Ishikawa (cell line): ENCODE measurements at regions not wholly inside any gene's neighbourhood (a gene's known extent, or its start where the extent isn't known, plus 50 kb on each side); places are given as distances from the start of the nearest gene placed in this dataset.

Experiments used
- CEBPB ChIP-seq: IDR thresholded peaks from 2 replicates; pipeline ENCODE4 v1.6.1; 2012
- CREB1 ChIP-seq: IDR thresholded peaks from 2 replicates; pipeline ENCODE4 v1.6.1; 2012; ENCODE audit warnings: low read depth
- EGR1 ChIP-seq: IDR thresholded peaks from 2 replicates; pipeline ENCODE4 v1.6.1; 2012
- EP300 ChIP-seq: IDR thresholded peaks from 2 replicates; pipeline ENCODE4 v1.6.1; 2012; ENCODE audit warnings: borderline replicate concordance
- FOXM1 ChIP-seq: IDR thresholded peaks from 2 replicates; pipeline ENCODE4 v1.6.1; 2012; ENCODE audit warnings: low read depth, borderline replicate concordance
- NFIC ChIP-seq: IDR thresholded peaks from 2 replicates; pipeline ENCODE4 v1.6.1; 2012
- RAD21 ChIP-seq: IDR thresholded peaks from 2 replicates; pipeline ENCODE4 v1.6.1; 2012; ENCODE audit warnings: low read depth
- TAF1 ChIP-seq: IDR thresholded peaks from 2 replicates; pipeline ENCODE4 v1.6.1; 2012; ENCODE audit warnings: low read depth, mild to moderate bottlenecking
- TCF12 ChIP-seq: IDR thresholded peaks from 2 replicates; pipeline ENCODE4 v1.6.1; 2012; ENCODE audit warnings: low read depth
- TEAD4 ChIP-seq: IDR thresholded peaks from 2 replicates; pipeline ENCODE4 v1.6.1; 2012
- YY1 ChIP-seq: IDR thresholded peaks from 2 replicates; pipeline ENCODE4 v1.6.1; 2012; ENCODE audit warnings: low read depth
- ZBTB7A ChIP-seq: IDR thresholded peaks from 2 replicates; pipeline ENCODE4 v1.6.1; 2012; ENCODE audit warnings: low read depth
- TF ChIP-seq, protein P1 (sequence below): IDR thresholded peaks from 2 replicates; pipeline ENCODE4 v1.6.1; 2012
- TF ChIP-seq, protein P2 (sequence below): IDR thresholded peaks from 2 replicates; pipeline ENCODE4 v1.6.1; 2012
- TF ChIP-seq, protein P3 (sequence below): IDR thresholded peaks from 2 replicates; pipeline ENCODE4 v1.6.1; 2012; ENCODE audit warnings: low read depth, mild to moderate bottlenecking

DNA sequence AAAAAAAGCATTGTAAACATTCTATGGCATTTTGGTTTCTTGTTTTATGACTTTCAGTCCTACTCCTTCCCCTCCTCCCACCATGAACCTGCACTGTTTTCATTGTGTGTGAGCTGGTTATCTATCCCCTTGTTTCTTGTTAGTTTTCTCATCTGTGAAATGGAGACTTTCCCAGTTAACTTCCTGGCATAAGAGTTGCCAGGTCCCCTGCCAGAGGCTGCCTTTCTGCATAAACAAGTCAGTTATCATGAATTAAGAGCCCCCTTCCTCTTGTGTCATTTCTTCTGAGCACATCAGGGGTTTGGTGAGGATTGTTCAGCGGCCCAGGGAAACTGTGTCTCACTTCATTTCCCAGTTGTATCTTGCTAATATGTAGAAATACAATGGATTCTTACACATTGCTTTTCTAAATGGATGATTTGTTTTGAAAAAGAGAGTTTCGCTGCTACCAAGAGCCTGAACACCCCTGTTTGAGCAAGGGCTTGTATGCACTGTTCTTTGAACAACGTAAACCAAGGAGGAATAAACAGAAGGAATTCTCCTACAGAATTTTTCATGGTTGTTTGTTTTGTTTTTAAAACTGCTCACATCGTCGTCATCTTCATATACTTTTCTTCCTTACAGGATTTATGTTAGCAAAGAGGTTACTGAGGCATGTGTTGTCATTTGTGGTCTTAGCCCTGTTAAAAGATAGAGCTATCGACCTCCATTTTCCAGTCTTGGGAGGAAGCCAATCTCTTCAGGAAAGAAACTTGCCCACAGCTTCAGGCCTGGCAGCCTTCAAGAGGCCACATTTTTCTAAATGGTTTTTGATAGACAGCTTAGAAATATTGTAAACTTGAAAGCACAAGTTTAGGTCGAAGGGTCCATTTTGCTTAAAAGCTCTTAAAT, 144.6 kb upstream of the IL12A start:
- TF ChIP-seq, protein P1, sequence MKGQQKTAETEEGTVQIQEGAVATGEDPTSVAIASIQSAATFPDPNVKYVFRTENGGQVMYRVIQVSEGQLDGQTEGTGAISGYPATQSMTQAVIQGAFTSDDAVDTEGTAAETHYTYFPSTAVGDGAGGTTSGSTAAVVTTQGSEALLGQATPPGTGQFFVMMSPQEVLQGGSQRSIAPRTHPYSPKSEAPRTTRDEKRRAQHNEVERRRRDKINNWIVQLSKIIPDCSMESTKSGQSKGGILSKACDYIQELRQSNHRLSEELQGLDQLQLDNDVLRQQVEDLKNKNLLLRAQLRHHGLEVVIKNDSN = no peak
- TF ChIP-seq ZBTB7A = no peak
- TF ChIP-seq RAD21 = no peak
- TF ChIP-seq FOXM1 = no peak
- TF ChIP-seq YY1 = no peak
- TF ChIP-seq TEAD4 = no peak
- TF ChIP-seq EP300 = no peak

DNA sequence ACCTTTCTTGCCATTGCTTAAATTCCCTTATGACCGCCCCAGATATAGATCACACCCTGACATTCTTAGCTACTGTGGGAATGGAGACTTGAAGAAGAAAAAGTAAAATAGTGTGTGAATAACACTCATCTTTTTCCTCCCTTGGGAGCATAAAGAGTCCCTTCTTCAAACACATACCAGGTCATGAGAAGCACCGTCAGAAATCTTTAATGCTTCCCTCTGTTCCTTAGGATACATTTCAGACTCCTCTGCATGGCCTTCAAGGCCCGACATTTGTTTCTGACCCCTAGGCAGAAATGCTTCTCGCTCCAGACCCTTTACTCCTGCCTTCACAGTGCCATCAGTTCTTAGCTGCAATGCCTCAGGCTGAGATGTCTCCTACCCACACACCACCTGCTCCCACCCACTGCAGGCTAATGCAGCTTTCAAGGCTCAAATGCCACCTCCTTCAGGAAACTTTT, 143.8 kb upstream of the IL12A start:
- TF ChIP-seq, protein P2, sequence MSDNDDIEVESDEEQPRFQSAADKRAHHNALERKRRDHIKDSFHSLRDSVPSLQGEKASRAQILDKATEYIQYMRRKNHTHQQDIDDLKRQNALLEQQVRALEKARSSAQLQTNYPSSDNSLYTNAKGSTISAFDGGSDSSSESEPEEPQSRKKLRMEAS = no peak
- no peak for TF ChIP-seq TCF12
- no peak for TF ChIP-seq FOXM1
- TF ChIP-seq EGR1 = no peak
- TF ChIP-seq, protein P1 = no peak
- no peak for TF ChIP-seq YY1

DNA sequence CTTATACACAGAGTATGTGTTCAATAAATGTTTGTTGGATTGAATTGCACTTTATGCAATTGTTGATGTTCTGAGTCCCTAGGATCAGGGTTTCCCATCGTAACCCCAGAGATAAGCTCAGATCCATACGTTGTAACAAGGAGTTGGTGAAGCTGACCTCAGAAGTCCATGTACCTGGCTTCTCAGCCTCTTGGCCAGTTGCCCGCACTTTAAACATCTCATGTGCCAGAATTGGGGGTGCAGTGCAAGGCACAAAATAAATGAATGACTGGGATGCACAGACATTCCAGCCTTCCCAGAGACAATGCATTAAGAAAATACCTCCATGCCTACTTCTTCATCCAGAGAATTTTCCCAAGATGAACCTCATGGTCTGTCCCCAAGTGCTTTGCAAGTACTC, 142.9 kb upstream of the IL12A start:
- TF ChIP-seq ZBTB7A (no peak), TAF1 (no peak), EP300 (no peak), TCF12 (no peak)
- TF ChIP-seq, protein P1 = no peak

DNA sequence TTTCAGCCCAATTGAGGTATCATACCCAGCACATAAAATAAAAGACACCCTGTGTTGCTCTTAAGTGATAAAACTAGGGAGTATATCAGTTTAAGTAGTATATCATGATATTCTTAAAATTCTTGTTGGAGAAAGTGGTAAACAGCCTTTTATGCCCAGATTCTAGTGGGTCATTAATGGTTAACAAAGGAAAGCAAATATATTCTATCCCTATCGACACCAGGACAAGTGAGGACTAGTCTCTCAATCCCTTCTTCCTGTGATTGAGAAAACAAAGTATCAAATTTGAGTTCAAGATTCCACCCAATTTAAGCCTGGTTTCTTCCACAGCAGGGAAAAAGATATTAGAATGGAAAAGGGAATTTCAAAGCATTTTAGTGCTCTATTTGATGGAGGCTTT, 142.4 kb upstream of the IL12A start:
- TF ChIP-seq CREB1 (no peak), ZBTB7A (no peak)
- TF ChIP-seq, protein P1 = no peak

DNA sequence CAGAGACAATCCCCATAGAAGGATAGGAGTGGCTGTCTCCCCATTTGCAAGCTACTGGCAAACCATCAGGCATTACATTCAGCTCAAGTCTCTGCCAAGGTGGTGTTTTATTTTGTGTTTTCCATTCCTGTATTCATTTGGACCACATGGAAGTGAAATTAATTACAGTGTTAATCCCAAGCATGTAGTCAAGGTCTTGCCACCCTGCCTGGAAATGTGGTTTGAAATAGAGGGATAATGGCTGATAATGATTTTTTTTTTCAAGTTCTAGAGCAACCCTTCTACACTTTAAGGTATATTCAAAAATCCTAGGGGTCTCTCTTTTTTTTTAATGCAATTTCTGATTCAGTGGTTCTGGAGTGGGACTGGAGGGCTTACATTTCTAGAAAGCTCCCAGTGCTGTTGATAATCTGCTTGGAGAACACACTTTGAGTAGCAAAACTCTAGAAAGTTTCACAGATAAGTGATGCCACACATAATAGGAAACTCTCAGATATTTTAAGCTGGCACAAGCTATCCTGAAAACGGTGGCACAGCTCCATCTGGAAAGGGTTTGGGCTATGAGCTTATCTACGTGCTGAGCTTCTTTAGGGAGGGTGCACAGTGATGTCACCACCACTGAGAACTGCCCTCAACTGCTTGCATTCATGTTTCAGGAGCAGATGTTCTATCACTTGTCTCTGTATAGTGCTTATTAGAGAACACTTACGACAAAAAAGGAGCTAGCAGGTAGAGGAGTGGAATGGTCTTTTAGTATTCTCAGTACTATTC, 140.1 kb upstream of the IL12A start:
- TF ChIP-seq EGR1 (no peak), TCF12 (no peak), YY1 (no peak), CEBPB (no peak), RAD21 (no peak), EP300 (no peak), NFIC (no peak), FOXM1 (no peak), TEAD4 (no peak), CREB1 (no peak)
- TF ChIP-seq, protein P1 = no peak
- TF ChIP-seq, protein P2 = no peak
- TF ChIP-seq, protein P3, sequence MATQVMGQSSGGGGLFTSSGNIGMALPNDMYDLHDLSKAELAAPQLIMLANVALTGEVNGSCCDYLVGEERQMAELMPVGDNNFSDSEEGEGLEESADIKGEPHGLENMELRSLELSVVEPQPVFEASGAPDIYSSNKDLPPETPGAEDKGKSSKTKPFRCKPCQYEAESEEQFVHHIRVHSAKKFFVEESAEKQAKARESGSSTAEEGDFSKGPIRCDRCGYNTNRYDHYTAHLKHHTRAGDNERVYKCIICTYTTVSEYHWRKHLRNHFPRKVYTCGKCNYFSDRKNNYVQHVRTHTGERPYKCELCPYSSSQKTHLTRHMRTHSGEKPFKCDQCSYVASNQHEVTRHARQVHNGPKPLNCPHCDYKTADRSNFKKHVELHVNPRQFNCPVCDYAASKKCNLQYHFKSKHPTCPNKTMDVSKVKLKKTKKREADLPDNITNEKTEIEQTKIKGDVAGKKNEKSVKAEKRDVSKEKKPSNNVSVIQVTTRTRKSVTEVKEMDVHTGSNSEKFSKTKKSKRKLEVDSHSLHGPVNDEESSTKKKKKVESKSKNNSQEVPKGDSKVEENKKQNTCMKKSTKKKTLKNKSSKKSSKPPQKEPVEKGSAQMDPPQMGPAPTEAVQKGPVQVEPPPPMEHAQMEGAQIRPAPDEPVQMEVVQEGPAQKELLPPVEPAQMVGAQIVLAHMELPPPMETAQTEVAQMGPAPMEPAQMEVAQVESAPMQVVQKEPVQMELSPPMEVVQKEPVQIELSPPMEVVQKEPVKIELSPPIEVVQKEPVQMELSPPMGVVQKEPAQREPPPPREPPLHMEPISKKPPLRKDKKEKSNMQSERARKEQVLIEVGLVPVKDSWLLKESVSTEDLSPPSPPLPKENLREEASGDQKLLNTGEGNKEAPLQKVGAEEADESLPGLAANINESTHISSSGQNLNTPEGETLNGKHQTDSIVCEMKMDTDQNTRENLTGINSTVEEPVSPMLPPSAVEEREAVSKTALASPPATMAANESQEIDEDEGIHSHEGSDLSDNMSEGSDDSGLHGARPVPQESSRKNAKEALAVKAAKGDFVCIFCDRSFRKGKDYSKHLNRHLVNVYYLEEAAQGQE = no peak

DNA sequence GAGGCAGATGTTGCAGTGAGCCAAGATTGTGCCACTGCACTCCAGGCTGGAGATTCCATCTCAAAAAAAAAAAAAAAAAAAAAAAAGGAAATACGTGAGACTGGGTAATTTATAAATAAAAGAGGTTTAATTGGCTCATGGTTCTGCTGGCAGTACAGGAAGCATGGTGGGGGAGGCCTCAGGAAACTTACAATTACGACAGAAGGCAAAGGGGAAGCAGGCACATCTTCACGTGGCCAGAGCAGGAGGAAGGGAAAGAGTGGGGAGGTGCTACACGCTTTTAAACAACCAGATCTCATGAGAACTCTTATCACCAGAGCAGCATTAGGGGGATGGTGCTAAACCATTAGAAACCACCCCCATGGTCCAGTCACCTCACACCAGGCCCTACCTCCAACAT, 138.2 kb upstream of the IL12A start:
- TF ChIP-seq, protein P2 = no peak
- TF ChIP-seq NFIC (no peak), TCF12 (no peak), YY1 (no peak), CREB1 (no peak), ZBTB7A (no peak)
- TF ChIP-seq, protein P1 = no peak
